ENCODE measurements at regions not wholly inside any gene's neighbourhood (a gene's known extent, or its start where the extent isn't known, plus 50 kb on each side); places are given as distances from the start of the nearest gene placed in this dataset.

DNA sequence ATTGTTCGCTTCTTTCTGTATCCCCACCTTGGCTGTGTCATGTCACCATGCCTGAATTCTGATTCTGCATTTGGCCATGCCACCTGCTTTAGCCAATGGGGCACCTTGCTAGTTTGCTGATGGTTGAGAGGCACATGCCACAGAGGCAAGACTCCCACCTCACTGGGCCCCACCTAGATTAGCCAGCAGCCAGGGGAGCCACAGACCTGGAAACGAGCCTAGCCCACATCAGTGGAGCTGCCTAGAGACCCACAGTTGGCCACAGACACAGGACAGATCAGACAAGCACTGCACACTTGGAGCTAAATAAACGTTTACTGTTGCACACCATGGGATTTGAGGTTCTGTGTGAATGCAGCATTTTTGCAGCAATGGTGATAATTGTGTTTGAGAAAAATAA is 252.1 kb downstream of the LURAP1L start:
- TF ChIP-seq EP300 (conservative IDR thresholded peaks at IDR 0.05; ENCODE audit: poor library complexity, severe bottlenecking) (no peak), CTCF (IDR thresholded peaks at IDR 0.05; ENCODE audit: poor library complexity, severe bottlenecking) (no peak)

Data from neural cell (in vitro differentiated cells).